H1 (cell line): ENCODE measurements at regions not wholly inside any gene's neighbourhood (a gene's known extent, or its start where the extent isn't known, plus 50 kb on each side); places are given as distances from the start of the nearest gene placed in this dataset.

Experiments
- EP300 ChIP-seq, 2 experiments: IDR thresholded peaks; 1 replicate in 1 of 2; 2 replicates in 1 of 2; pipeline ENCODE4 v1.6.1; 2011 to 2012; ENCODE audit warnings: low read depth in 2 of 2, low read length in 2 of 2, mild to moderate bottlenecking in 2 of 2, borderline replicate concordance in 1 of 2, inconsistent platforms in 1 of 2, moderate library complexity in 1 of 2
- JUND ChIP-seq: IDR thresholded peaks from 2 replicates; pipeline ENCODE4 v1.6.1; 2011; ENCODE audit warnings: mild to moderate bottlenecking, improper control_type of control experiment, low read length
- KDM1A ChIP-seq: fragments of 200-600, 300-600 bp; sonication (generic); IDR thresholded peaks from 2 replicates; pipeline ENCODE4 v1.7.1; 2016; ENCODE audit warnings: mild to moderate bottlenecking, low read length, borderline replicate concordance
- POLR2A ChIP-seq, 2 experiments: IDR thresholded peaks; 1 replicate in 1 of 2; 2 replicates in 1 of 2; pipeline ENCODE4 v1.6.1; 2011; ENCODE audit warnings: low read depth in 2 of 2, low read length in 2 of 2, mild to moderate bottlenecking in 2 of 2; ENCODE audit errors: control extremely low read depth in 1 of 2
- POLR2AphosphoS5 ChIP-seq: IDR thresholded peaks from 2 replicates; pipeline ENCODE4 v1.6.1; 2011; ENCODE audit warnings: low read depth, low read length
- RAD21 ChIP-seq, 2 experiments: IDR thresholded peaks in 1 of 2; conservative IDR thresholded peaks in 1 of 2; 2 replicates each; pipeline ENCODE4 v1.6.1; 2011; ENCODE audit warnings: low read depth in 2 of 2, low read length in 2 of 2, improper control_type of control experiment in 1 of 2, inconsistent platforms in 1 of 2, mild to moderate bottlenecking in 1 of 2, moderate library complexity in 1 of 2
- RBBP5 ChIP-seq: IDR thresholded peaks from 2 replicates; pipeline ENCODE4 v1.7.1; 2012; ENCODE audit warnings: low read depth, mild to moderate bottlenecking, inconsistent platforms, low read length, moderate library complexity, borderline replicate concordance
- RFX5 ChIP-seq: IDR thresholded peaks from 2 replicates; pipeline ENCODE4 v1.6.1; 2011; ENCODE audit warnings: low read depth, low read length, improper control_type of control experiment, borderline replicate concordance
- TAF1 ChIP-seq: IDR thresholded peaks from 2 replicates; pipeline ENCODE4 v1.6.1; 2011; ENCODE audit warnings: mild to moderate bottlenecking, low read depth, low read length
- TF ChIP-seq, protein P1 (sequence below), 3 experiments: IDR thresholded peaks; 1 replicate in 2 of 3; 2 replicates in 1 of 3; pipeline versions ENCODE4 v1.5.1 to v1.6.1; 2011; ENCODE audit warnings: low read length in 3 of 3, mild to moderate bottlenecking in 3 of 3, inconsistent platforms in 2 of 3, low read depth in 1 of 3, moderate library complexity in 1 of 3; ENCODE audit not compliant: insufficient read depth in 1 of 3; ENCODE audit errors: control extremely low read depth in 1 of 3

DNA sequence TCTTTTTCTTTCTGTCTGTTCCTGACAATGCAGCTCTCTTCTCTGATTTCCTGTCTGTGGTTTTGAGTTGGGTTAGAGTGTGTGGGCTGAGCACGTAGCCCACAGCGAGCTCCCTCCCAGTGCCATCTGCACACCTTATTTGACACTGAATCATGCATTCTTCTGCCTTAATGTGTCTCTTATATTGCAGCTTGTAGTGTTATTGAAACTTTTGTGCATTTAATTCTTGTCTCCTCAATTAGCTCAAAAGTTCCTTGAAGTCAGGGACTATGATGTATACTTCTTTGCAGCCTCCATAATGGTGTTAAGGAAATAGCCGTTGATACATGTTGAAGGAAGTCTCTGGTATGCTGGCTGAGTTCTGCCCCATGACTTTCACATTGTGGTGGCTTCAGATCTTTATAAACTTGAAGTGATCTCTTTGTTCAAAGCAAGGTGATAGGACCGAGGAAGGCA is 576.2 kb upstream of the CLINT1 start:
- TF ChIP-seq, protein P1, sequence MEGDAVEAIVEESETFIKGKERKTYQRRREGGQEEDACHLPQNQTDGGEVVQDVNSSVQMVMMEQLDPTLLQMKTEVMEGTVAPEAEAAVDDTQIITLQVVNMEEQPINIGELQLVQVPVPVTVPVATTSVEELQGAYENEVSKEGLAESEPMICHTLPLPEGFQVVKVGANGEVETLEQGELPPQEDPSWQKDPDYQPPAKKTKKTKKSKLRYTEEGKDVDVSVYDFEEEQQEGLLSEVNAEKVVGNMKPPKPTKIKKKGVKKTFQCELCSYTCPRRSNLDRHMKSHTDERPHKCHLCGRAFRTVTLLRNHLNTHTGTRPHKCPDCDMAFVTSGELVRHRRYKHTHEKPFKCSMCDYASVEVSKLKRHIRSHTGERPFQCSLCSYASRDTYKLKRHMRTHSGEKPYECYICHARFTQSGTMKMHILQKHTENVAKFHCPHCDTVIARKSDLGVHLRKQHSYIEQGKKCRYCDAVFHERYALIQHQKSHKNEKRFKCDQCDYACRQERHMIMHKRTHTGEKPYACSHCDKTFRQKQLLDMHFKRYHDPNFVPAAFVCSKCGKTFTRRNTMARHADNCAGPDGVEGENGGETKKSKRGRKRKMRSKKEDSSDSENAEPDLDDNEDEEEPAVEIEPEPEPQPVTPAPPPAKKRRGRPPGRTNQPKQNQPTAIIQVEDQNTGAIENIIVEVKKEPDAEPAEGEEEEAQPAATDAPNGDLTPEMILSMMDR (IDR thresholded peaks at IDR 0.05; ENCODE audit: control extremely low read depth in 1 of 3, insufficient read depth in 1 of 3, low read depth in 1 of 3, low read length in 3 of 3) = no peak
- TF ChIP-seq EP300 (IDR thresholded peaks at IDR 0.05; ENCODE audit: borderline replicate concordance in 1 of 2, low read depth in 2 of 2, low read length in 2 of 2) = no peak
- TF ChIP-seq JUND = no peak
- TF ChIP-seq TAF1 = no peak
- TF ChIP-seq KDM1A = no peak
- no peak for TF ChIP-seq RFX5
- no peak for TF ChIP-seq POLR2A (IDR thresholded peaks at IDR 0.05; ENCODE audit: control extremely low read depth in 1 of 2, low read depth in 2 of 2, low read length in 2 of 2)
- TF ChIP-seq RBBP5 = no peak
- no peak for TF ChIP-seq RAD21 (IDR thresholded peaks at IDR 0.05 in 1 of 2, conservative IDR thresholded peaks at IDR 0.05 in 1 of 2; ENCODE audit: low read depth in 2 of 2, low read length in 2 of 2)
- no peak for TF ChIP-seq POLR2AphosphoS5
